Adrenal gland (tissue), 9 donors: ENCODE measurements at regions not wholly inside any gene's neighbourhood (a gene's known extent, or its start where the extent isn't known, plus 50 kb on each side); places are given as distances from the start of the nearest gene placed in this dataset.
"Not testable (repeated sequence)": the region's sequence is repeated elsewhere in the genome, so short reads cannot be mapped to it uniquely, and the experiment has no call there.

Experiments used
- DNase-seq, 7 donors: peaks; one replicate each; pipeline ENCODE4 v3.0.0-alpha.2; 2019 to 2020
- H3K27ac ChIP-seq, 5 donors: fragments of 200-600 bp; sonication (generic) in 4 of 5; 1 replicate in 3 of 5; 2 replicates in 2 of 5; pipeline versions ENCODE4 v1.5.1 to v1.8.0; 2016 to 2020; ENCODE audit warnings: mild to moderate bottlenecking in 1 of 5
- H3K27me3 ChIP-seq: fragments of 200-600 bp; 2 replicates; pipeline ENCODE4 v1.8.0; 2021
- H3K36me3 ChIP-seq, 2 donors: fragments of 200-600 bp; replicated peaks in 1 of 2; 1 replicate in 1 of 2; 2 replicates in 1 of 2; pipeline versions ENCODE4 v1.5.1 to v1.8.0; 2018 to 2022
- H3K4me1 ChIP-seq, 2 donors: fragments of 200-600 bp; replicated peaks in 1 of 2; 1 replicate in 1 of 2; 2 replicates in 1 of 2; pipeline versions ENCODE4 v1.5.1 to v1.8.0; 2018 to 2021
- H3K4me3 ChIP-seq, 4 donors: fragments of 200-600 bp; sonication (generic) in 3 of 4; one replicate each; pipeline ENCODE4 v1.5.1; 2016 to 2018
- H3K9me3 ChIP-seq, 3 donors: fragments of 200-600 bp; sonication (generic) in 1 of 3; replicated peaks in 1 of 3; 1 replicate in 2 of 3; 2 replicates in 1 of 3; pipeline versions ENCODE4 v1.5.1 to v1.8.0; 2016 to 2021
- CTCF ChIP-seq, 6 experiments: fragments of 450-650 bp in 4 of 6; fragments of 200-600 bp in 2 of 6; sonication (generic) in 1 of 6; IDR thresholded peaks; 1 replicate in 5 of 6; 2 replicates in 1 of 6; pipeline versions ENCODE4 v1.5.1 to v1.8.0; 2016 to 2021; ENCODE audit warnings: antibody characterized with exemption in 6 of 6, mild to moderate bottlenecking in 2 of 6, moderate library complexity in 1 of 6
- WGBS, 4 donors: extraction: QIAGEN DNeasy Blood & Tissue Kit in 2 of 4; methylation state at CpG; one replicate each; pipeline versions ENCODE4 v1.1.5 to v1.1.7; 2013 to 2017; 5-methylcytosine and 5-hydroxymethylcytosine counted together
- intact Hi-C, 2 donors: fragments of 100-400 bp; cut with DNase I; formaldehyde crosslinking; loops; one replicate each; pipeline versions ENCODE4 v1.14.1 to v1.15.0; 2022 to 2023
- donor health status: healthy with polysubstance abuse.
- donor health status: Bipolar disorder and iron deficiency.
- donor health status: DM: yes; HTN: yes; CAD: no.
- donor health status: DM: no; HTN: no; CAD: no.
- donor health status: DM: no; HTN: no; CAD: no.

DNA sequence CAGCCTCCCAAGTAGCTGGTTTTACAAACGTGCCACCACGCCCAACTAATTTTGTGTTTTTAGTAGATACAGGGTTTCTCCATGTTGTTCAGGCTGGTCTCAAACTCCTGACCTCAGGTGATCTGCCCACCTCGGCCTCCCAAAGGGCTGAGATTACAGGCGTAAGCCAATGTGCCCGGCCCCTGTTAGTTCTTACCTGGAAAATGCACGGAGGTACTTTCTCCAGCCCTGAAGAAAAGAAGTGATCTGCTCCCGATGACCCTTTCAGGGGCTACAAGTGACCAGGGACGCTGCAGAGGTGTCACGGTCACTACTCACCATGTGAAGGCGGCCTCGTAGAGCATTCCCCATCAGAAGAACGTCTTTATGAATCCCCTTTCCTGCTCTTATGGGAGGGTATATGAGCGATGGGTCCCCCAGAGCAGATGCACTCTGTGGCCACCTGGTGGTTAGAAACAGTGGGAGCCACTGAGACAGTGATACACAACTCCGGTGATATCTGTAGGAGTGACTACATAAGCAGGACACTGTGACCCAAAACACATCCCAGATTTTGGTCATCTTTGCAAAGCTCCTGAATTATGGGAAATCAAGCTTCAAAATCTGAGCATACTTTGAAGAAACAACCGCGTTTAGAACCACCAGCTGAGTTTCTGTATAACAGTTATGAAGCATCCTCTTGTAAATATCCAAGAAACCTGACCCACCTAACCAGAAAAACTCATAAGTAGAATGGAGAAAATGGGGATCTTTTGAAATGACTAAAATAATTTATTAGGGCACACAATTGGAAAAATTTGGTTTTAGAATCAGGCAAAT lies 102.7 kb upstream of the NBPF11 start:
- intact Hi-C loops, H3K4me3 ChIP-seq, H3K4me1 ChIP-seq, H3K9me3 ChIP-seq, H3K27ac ChIP-seq, H3K27me3 ChIP-seq, DNase-seq, H3K36me3 ChIP-seq: not testable (repeated sequence)
- 39 to 44% (median 41%) methylated on average over 10 to 16 of the region's 16 CpGs for WGBS, 4 donors
- TF ChIP-seq CTCF (IDR thresholded peaks at IDR 0.05), result peak; percentile 25 to 56 (median 40)

DNA sequence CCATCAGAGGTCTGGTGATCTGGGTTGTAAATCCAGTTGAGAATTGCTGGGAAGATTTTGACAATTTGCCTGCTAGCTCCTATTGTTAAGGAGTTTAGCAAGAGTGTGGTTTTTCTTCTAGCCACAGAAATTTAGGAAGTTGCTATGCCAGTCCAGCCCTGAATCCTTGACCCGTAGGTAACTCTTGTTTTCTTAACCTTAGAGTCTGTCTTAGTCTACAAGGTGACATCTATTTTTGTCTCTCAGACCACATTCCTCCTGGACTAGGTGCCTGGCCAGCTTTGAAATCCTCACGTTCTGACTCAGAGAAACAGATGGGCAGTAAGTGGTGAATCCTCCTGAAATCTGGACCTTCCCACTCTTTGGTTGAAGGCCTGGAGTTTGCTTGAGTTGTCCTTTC lies 101.7 kb upstream of the NBPF11 start:
- H3K36me3 ChIP-seq, H3K9me3 ChIP-seq, DNase-seq, intact Hi-C loops, H3K27me3 ChIP-seq, H3K4me3 ChIP-seq, H3K4me1 ChIP-seq, H3K27ac ChIP-seq: not testable (repeated sequence)
- WGBS, 4 donors, result 15 to 25% (median 20%) methylated on average over 1 of the region's 2 CpGs

GRCh38 chr1:148248798-148249197 lies 96.7 kb upstream of the NBPF11 start:
- H3K27me3 ChIP-seq, H3K4me3 ChIP-seq, H3K9me3 ChIP-seq, H3K36me3 ChIP-seq, H3K27ac ChIP-seq, intact Hi-C loops, DNase-seq, H3K4me1 ChIP-seq: not testable (repeated sequence)
- 60 to 100% (median 73%) methylated on average over 1 of the region's 2 CpGs for WGBS, 4 donors

- DNase-seq, H3K4me1 ChIP-seq, H3K9me3 ChIP-seq, intact Hi-C loops, H3K27ac ChIP-seq, H3K27me3 ChIP-seq, H3K4me3 ChIP-seq, H3K36me3 ChIP-seq: not testable (repeated sequence)
- 18 to 27% methylated on average over 26 to 31 of the region's 46 CpGs; no CpG with 5 or more reads in 2 of the 4 donors for WGBS, 4 donors
These were observed 94.3 kb upstream of the NBPF11 start for GRCh38 chr1:148246258-148246861.

- H3K27me3 ChIP-seq, DNase-seq, H3K4me3 ChIP-seq, H3K27ac ChIP-seq, H3K9me3 ChIP-seq, H3K4me1 ChIP-seq, H3K36me3 ChIP-seq, intact Hi-C loops: not testable (repeated sequence)
- WGBS, 4 donors, result 10% methylated on average over 13 of the region's 25 CpGs; no CpG with 5 or more reads in 2 of the 4 donors
These were observed 93.8 kb upstream of the NBPF11 start for GRCh38 chr1:148245843-148246242.

DNA sequence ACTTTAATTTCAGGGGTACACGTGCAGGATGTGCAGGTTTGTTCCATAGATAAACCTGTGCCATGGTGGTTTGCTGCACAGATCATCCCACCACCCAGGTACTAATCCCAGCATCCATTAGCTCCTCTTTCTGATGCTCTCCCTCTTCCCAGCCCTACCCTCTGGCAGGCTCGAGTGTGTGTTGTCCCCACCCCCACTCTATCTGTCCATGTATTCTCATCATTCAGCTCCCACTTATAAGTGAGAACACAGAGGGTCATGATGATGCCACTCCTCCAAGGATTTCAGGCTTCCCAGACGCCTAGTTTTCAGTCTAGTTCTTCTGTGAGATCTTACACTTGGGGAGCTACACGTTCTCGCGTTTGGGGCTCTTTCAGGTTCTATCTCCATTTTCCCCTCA lies 93.4 kb upstream of the NBPF11 start:
- H3K4me1 ChIP-seq, H3K36me3 ChIP-seq, H3K27me3 ChIP-seq, H3K9me3 ChIP-seq, H3K27ac ChIP-seq, H3K4me3 ChIP-seq, DNase-seq, intact Hi-C loops: not testable (repeated sequence)
- no CpG with 5 or more reads among the region's 6 CpGs for WGBS, 4 donors

DNA sequence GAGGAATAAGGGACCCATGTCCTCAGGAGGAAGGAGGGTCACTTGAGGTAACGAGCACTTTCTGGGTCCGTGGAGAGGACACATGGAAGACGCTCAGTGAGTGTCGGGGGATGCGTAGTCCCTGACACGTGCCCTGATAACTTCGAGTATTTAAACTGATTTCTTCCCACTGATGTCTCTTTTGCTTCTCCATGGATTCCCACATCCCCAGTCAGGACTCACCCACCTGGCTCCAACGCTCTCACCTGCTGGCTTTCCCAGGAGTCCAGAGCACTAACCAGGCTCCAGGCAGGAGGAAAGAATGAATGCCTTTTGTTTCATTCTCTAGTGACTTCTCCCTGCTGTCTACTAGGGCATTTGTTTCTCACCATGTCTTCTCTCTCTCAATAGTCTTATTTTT lies 81.2 kb upstream of the NBPF11 start:
- H3K9me3 ChIP-seq, H3K4me3 ChIP-seq, intact Hi-C loops, H3K27ac ChIP-seq, DNase-seq, H3K4me1 ChIP-seq, H3K27me3 ChIP-seq, H3K36me3 ChIP-seq: not testable (repeated sequence)
- WGBS, 4 donors, result 88 to 94% (median 89%) methylated on average over 5 to 6 of the region's 8 CpGs; no CpG with 5 or more reads in 1 of the 4 donors

- 74 to 88% (median 82%) methylated on average over 4 to 5 of the region's 5 CpGs for WGBS, 4 donors
These were observed 76.8 kb upstream of the NBPF11 start for GRCh38 chr1:148228846-148229245.

DNA sequence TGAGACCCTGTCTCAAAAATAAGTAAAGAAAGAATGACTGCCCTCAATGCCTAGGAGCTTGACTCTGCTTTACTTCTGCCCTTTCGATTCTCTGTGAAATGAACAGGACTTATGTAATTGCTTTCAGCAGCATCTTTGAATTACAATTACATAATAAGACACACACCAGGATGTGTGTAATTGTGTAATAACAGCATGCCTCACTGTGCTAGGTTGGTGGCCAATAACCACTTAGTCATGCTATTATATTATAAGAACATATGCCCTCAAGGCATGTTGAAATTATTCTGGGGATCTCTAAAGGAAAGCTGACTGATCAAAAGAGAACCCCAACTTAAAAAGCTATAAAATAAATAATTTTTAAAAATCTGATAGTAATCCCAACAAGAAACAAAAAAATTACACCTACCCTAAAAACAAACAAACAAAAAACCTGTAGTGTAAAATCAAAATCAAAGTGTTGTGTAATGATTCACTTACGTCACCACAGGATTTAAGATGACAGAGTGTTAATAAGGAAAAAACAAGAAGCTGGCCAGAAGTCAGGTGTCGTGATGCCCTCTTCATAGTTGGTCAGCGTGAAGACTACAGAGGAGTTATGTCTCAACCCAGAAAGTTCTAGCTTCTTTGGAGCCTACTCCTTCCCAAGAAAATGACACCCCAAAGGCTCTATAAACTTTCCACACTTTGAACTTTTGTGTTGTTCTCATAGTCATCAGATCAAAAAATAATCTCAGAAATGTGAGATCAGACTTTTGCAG lies 70.5 kb upstream of the NBPF11 start:
- H3K9me3 ChIP-seq, H3K27ac ChIP-seq, H3K4me3 ChIP-seq, DNase-seq, intact Hi-C loops, H3K36me3 ChIP-seq, H3K27me3 ChIP-seq, H3K4me1 ChIP-seq: not testable (repeated sequence)
- no CpG with 5 or more reads among the region's 4 CpGs for WGBS, 4 donors

More at GRCh38 chr1:148228846-148229245, 76.8 kb upstream of the NBPF11 start:
- DNase-seq, H3K36me3 ChIP-seq, intact Hi-C loops, H3K4me1 ChIP-seq, H3K27ac ChIP-seq, H3K27me3 ChIP-seq, H3K9me3 ChIP-seq, H3K4me3 ChIP-seq: not testable (repeated sequence)

DNA sequence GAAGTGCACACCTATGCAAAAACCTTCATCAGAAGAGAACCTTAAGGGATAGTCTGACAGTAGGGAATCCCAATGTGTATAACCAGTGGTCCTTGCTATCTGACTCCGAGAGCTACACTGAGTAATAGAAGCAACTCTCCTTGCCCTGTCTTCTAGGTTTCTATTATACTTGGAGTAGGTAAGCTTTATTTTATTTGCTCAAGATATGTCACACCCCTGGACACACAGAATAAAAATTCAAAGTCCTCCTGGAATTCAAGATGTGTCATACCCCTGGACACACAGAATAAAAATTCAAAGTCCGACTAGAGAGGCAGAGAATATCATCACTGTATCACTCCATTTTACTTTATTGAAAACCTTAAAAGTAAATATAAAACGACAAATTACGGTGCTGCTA lies 69.5 kb upstream of the NBPF11 start:
- H3K27me3 ChIP-seq, intact Hi-C loops, H3K27ac ChIP-seq, H3K4me3 ChIP-seq, H3K36me3 ChIP-seq, H3K4me1 ChIP-seq, DNase-seq, H3K9me3 ChIP-seq: not testable (repeated sequence)
- no CpG with 5 or more reads among the region's 4 CpGs for WGBS, 4 donors
